GM12872 (cell line): ENCODE measurements at regions not wholly inside any gene's neighbourhood (a gene's known extent, or its start where the extent isn't known, plus 50 kb on each side); places are given as distances from the start of the nearest gene placed in this dataset.

Experiments
- CTCF ChIP-seq: IDR thresholded peaks from 3 replicates; pipeline ENCODE4 v1.5.1; 2011; ENCODE audit warnings: low read depth, mild to moderate bottlenecking, low read length, moderate library complexity; ENCODE audit not compliant: insufficient read depth

- no peak for TF ChIP-seq CTCF
Measured at GRCh38 chr6:67594366-67594765, 1040.7 kb upstream of the ADGRB3 start.

DNA sequence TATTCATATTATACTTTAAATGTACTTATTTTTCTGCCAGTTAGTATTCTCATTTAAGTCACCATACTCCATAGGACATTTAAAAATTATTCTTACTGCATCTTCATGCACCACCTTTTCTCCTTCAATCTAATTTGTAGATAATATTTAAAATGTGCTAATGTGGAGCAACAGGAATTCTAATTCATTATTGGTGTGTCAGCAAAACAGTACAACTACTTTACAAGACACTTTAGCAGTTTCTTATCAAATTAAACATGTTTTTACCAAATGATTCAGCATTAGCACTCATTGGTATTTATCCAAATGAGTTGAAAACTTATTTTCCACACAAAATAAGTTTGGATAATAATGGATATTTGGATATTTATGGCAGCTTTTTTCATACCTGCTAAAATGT lies 1041.8 kb upstream of the ADGRB3 start:
- TF ChIP-seq CTCF, result no peak

DNA sequence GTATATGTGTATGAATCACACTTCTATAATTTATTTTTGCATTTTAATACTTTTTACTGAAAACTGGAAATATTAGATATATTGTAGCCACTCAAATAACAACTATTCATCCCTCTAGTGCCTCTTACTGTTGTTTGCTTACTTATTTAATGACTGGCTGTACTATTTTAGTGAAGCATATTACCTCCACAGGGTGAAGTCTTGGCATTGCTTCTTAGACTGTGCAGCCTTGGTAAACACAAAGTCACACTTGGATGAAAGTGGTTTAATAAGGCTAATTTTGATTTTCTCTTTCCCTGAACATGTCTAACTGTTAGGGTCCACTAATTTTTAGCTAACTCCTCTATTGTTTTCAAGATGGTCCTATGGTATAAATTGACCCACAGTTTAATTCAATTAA lies 1043.2 kb upstream of the ADGRB3 start:
- no peak for TF ChIP-seq CTCF

- no peak for TF ChIP-seq CTCF
Measured at GRCh38 chr6:67567842-67568241, 1067.2 kb upstream of the ADGRB3 start.

DNA sequence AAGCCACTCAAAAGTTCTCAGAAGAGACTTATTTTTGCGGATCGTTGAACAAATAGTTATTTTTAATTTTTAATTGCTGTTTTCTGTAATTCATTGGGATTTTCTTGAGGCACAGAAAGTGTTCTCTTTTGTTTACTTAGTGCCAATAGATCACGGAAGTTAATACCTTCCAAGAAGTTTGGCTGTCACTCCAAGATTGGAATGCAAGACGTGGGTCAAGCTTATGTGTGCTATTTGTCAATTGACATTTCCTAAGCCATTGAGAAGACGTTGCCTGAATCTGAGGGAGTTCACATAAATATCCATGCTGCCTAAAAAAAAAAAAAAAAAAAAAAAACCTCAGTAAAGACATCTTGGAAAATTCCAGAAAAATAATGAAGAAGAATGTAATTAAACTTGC lies 1071.4 kb upstream of the ADGRB3 start:
- no peak for TF ChIP-seq CTCF

- TF ChIP-seq CTCF, result no peak
Measured at GRCh38 chr6:67560068-67560467, 1075.0 kb upstream of the ADGRB3 start.

GRCh38 chr6:67558985-67559384 lies 1076.1 kb upstream of the ADGRB3 start:
- TF ChIP-seq CTCF, result no peak
